Osteoblast (primary cell): ENCODE measurements at regions not wholly inside any gene's neighbourhood (a gene's known extent, or its start where the extent isn't known, plus 50 kb on each side); places are given as distances from the start of the nearest gene placed in this dataset.
"Not testable (repeated sequence)": the region's sequence is repeated elsewhere in the genome, so short reads cannot be mapped to it uniquely, and the experiment has no call there.

Source experiments
- DNase-seq: peaks from one replicate; pipeline ENCODE4 v3.0.0; 2011; ENCODE audit warnings: low spot score, mixed read lengths; ENCODE audit not compliant: insufficient read length; ENCODE audit errors: missing footprints
- H2AFZ ChIP-seq: 2 replicates; pipeline ENCODE4 v1.6.0; 2011; ENCODE audit warnings: mild to moderate bottlenecking, low read length
- H3K27ac ChIP-seq: 2 replicates; pipeline ENCODE4 v1.5.1; 2011; ENCODE audit warnings: mild to moderate bottlenecking, low read depth, low read length, moderate library complexity
- H3K27me3 ChIP-seq: 2 replicates; pipeline ENCODE4 v1.6.0; 2012; ENCODE audit warnings: mild to moderate bottlenecking, control low read depth, inconsistent platforms, low read length, moderate library complexity; ENCODE audit not compliant: insufficient read depth
- H3K36me3 ChIP-seq: 2 replicates; pipeline ENCODE4 v1.5.1; 2011; ENCODE audit warnings: mild to moderate bottlenecking, low read length, control low read depth, moderate library complexity; ENCODE audit not compliant: insufficient read depth
- H3K4me1 ChIP-seq: 2 replicates; pipeline ENCODE4 v1.5.1; 2011; ENCODE audit warnings: mild to moderate bottlenecking, low read length, control low read depth, moderate library complexity; ENCODE audit not compliant: insufficient read depth
- H3K4me2 ChIP-seq: 2 replicates; pipeline ENCODE4 v1.6.0; 2011; ENCODE audit warnings: mild to moderate bottlenecking, low read length; ENCODE audit not compliant: insufficient read depth
- H3K4me3 ChIP-seq: fragments of 200-600 bp; sonication (generic); 3 replicates; pipeline ENCODE4 v1.5.1; 2012; ENCODE audit warnings: mild to moderate bottlenecking, low read length, inconsistent platforms; ENCODE audit not compliant: insufficient read depth
- H3K79me2 ChIP-seq: 2 replicates; pipeline ENCODE4 v1.6.0; 2012; ENCODE audit warnings: mild to moderate bottlenecking, low read length, control low read depth, inconsistent platforms; ENCODE audit not compliant: insufficient read depth
- H3K9me3 ChIP-seq: 2 replicates; pipeline ENCODE4 v1.5.1; 2011; ENCODE audit warnings: low read depth, low read length, control low read depth
- H4K20me1 ChIP-seq: 2 replicates; pipeline ENCODE4 v1.6.0; 2012; ENCODE audit warnings: mild to moderate bottlenecking, low read length, control low read depth; ENCODE audit not compliant: insufficient read depth
- TF ChIP-seq, protein P1 (sequence below): IDR thresholded peaks from 2 replicates; pipeline ENCODE4 v1.5.1; 2011; ENCODE audit warnings: mild to moderate bottlenecking, low read depth, low read length, moderate library complexity; ENCODE audit errors: extremely low read depth

DNA sequence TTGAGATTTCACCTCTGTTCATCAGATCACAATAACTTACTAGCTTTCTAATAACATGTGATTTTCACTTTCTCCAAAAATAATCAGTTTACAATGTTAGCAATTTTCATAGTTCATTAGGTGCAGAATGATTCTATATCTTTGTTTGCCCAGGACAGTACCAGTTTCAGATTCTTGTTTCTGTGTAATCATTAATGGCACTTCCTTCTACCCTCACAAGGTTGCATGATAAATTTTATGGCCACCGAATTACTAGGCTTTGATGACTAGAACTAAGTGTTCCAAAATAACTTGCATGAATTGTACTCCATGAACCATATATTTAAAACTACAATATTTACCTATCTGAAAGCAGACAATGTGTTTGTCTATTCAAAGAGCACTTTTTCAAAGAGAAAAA, 442.3 kb downstream of the EPHA7 start:
- Histone ChIP-seq H3K4me3 (no peak overlapping the region), H3K4me1 (no peaks in the 10 kb centered on the region), H3K9me3 (peaks cover 1% of the 10 kb centered on the region), H3K27ac (no peak overlapping the region), H3K36me3 (no peaks in the 10 kb centered on the region), H3K4me2 (no peak overlapping the region), H2AFZ (no peak overlapping the region), H4K20me1 (no peaks in the 10 kb centered on the region), H3K27me3 (no peaks in the 10 kb centered on the region), H3K79me2 (no peaks in the 10 kb centered on the region)
- no peak for DNase-seq
- TF ChIP-seq, protein P1, sequence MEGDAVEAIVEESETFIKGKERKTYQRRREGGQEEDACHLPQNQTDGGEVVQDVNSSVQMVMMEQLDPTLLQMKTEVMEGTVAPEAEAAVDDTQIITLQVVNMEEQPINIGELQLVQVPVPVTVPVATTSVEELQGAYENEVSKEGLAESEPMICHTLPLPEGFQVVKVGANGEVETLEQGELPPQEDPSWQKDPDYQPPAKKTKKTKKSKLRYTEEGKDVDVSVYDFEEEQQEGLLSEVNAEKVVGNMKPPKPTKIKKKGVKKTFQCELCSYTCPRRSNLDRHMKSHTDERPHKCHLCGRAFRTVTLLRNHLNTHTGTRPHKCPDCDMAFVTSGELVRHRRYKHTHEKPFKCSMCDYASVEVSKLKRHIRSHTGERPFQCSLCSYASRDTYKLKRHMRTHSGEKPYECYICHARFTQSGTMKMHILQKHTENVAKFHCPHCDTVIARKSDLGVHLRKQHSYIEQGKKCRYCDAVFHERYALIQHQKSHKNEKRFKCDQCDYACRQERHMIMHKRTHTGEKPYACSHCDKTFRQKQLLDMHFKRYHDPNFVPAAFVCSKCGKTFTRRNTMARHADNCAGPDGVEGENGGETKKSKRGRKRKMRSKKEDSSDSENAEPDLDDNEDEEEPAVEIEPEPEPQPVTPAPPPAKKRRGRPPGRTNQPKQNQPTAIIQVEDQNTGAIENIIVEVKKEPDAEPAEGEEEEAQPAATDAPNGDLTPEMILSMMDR = no peak

DNA sequence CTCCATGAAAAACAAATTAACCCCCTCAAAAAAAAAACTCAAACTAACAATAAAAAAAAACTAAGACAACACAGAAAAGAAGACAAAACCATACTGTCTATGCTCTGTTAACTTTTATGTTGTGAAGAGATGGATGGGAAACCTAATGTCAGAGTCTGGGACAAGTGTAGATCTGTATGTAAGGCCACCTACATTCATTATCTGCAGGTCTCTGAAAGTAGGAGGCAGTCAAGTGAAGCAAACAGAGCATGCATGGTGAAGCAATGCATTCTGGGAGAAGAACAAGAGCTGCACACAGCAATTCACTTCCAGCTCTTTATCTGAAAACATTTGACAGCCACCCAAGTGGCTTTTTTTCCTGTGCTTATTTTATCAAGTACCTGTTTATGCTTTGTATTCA, 452.0 kb downstream of the EPHA7 start:
- no peak overlapping the region for H3K4me3 ChIP-seq
- no peaks in the 10 kb centered on the region for H3K36me3 ChIP-seq
- no peaks in the 10 kb centered on the region for H4K20me1 ChIP-seq
- DNase-seq = no peak
- H3K4me2 ChIP-seq = no peak overlapping the region
- no peak overlapping the region for H3K27ac ChIP-seq
- no peak overlapping the region for H2AFZ ChIP-seq
- no peaks in the 10 kb centered on the region for H3K79me2 ChIP-seq
- H3K27me3 ChIP-seq = no peaks in the 10 kb centered on the region
- no peaks in the 10 kb centered on the region for H3K4me1 ChIP-seq
- TF ChIP-seq, protein P1 = no peak
- peaks cover 3% of the 10 kb centered on the region for H3K9me3 ChIP-seq

DNA sequence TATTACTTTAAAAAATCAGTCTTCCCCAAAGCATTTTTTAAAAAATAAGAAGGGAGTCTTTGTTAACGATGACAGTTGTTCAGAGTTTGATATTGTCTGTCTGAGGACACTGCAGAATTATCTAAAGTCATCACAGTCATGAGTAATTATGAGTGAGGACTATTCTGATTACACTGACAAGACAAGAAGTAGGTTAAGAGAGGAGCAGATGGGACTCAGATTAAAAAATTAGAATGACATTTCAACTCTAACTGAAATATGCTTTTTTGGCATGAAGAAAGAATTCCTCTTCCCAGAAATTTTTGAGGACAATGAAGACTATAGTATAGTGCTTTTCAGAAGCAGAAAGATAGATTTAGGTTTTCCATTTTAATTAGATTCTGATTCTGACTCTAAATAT, 456.5 kb downstream of the EPHA7 start:
- no peak overlapping the region for H3K4me3 ChIP-seq
- H3K27ac ChIP-seq = no peak overlapping the region
- no peak overlapping the region for H3K4me2 ChIP-seq
- no peaks in the 10 kb centered on the region for H3K27me3 ChIP-seq
- no peaks in the 10 kb centered on the region for H3K9me3 ChIP-seq
- no peaks in the 10 kb centered on the region for H4K20me1 ChIP-seq
- H3K36me3 ChIP-seq = no peaks in the 10 kb centered on the region
- H3K79me2 ChIP-seq = no peaks in the 10 kb centered on the region
- H2AFZ ChIP-seq = no peak overlapping the region
- no peaks in the 10 kb centered on the region for H3K4me1 ChIP-seq
- no peak for DNase-seq
- TF ChIP-seq, protein P1 = no peak

- not testable (repeated sequence) for H3K4me1 ChIP-seq, H3K4me2 ChIP-seq, H3K9me3 ChIP-seq, H3K36me3 ChIP-seq, DNase-seq, H2AFZ ChIP-seq, H3K27me3 ChIP-seq, H4K20me1 ChIP-seq, H3K4me3 ChIP-seq, H3K79me2 ChIP-seq, H3K27ac ChIP-seq
These were observed 467.2 kb downstream of the EPHA7 start for GRCh38 chr6:92952111-92952510.
